ENCODE measurements at regions not wholly inside any gene's neighbourhood (a gene's known extent, or its start where the extent isn't known, plus 50 kb on each side); places are given as distances from the start of the nearest gene placed in this dataset.

- no peak for DNase-seq (ENCODE audit: low spot score)
- CTCF ChIA-PET, result no interaction called here
- H3K27ac ChIP-seq, result no peak overlapping the region
- POLR2A ChIA-PET (ENCODE audit: low non-redundant PET), result no interaction called here
- TF ChIP-seq CTCF (conservative IDR thresholded peaks at IDR 0.05; ENCODE audit: low read depth), result no peak
Observed at GRCh38 chr10:131499566-131499965, 188.0 kb upstream of the TCERG1L start.

- POLR2A ChIA-PET (ENCODE audit: low non-redundant PET), result no interaction called here
- no peak for TF ChIP-seq CTCF (conservative IDR thresholded peaks at IDR 0.05; ENCODE audit: low read depth)
- CTCF ChIA-PET, result interaction anchor here (0.6 kb wide), 1 partner anchor 225 kb away, joined by 3 read pairs; no protein-coding TSS in a partner anchor
- no peak overlapping the region for H3K27ac ChIP-seq
- DNase-seq (ENCODE audit: low spot score), result no peak
Observed at GRCh38 chr10:131500181-131500580, 188.7 kb upstream of the TCERG1L start.

- CTCF ChIA-PET, result interaction anchor here (0.6 kb wide), 1 partner anchor 226 kb away, joined by 3 read pairs; no protein-coding TSS in a partner anchor
- POLR2A ChIA-PET (ENCODE audit: low non-redundant PET), result no interaction called here
- DNase-seq (ENCODE audit: low spot score), result no peak
- no peak for TF ChIP-seq CTCF (conservative IDR thresholded peaks at IDR 0.05; ENCODE audit: low read depth)
- no peak overlapping the region for H3K27ac ChIP-seq
Observed at GRCh38 chr10:131500892-131501291, 189.4 kb upstream of the TCERG1L start.

- no peak for TF ChIP-seq CTCF (conservative IDR thresholded peaks at IDR 0.05; ENCODE audit: low read depth)
- H3K27ac ChIP-seq, result no peak overlapping the region
- no peak for DNase-seq (ENCODE audit: low spot score)
- POLR2A ChIA-PET (ENCODE audit: low non-redundant PET), result no interaction called here
- CTCF ChIA-PET, result no interaction called here
Observed at GRCh38 chr10:131503992-131504391, 192.5 kb upstream of the TCERG1L start.

- ChIA-PET POLR2A (ENCODE audit: low non-redundant PET) (no interaction called here), CTCF (no interaction called here)
- no peak overlapping the region for H3K27ac ChIP-seq
- no peak for TF ChIP-seq CTCF (conservative IDR thresholded peaks at IDR 0.05; ENCODE audit: low read depth)
- no peak for DNase-seq (ENCODE audit: low spot score)
Observed at GRCh38 chr10:131511391-131511790, 199.9 kb upstream of the TCERG1L start.

- CTCF ChIA-PET, result no interaction called here
- H3K27ac ChIP-seq, result no peak overlapping the region
- POLR2A ChIA-PET (ENCODE audit: low non-redundant PET), result no interaction called here
- no peak for DNase-seq (ENCODE audit: low spot score)
- no peak for TF ChIP-seq CTCF (conservative IDR thresholded peaks at IDR 0.05; ENCODE audit: low read depth)
Observed at GRCh38 chr10:131512852-131513251, 201.3 kb upstream of the TCERG1L start.

GRCh38 chr10:131513445-131513844, 201.9 kb upstream of the TCERG1L start:
- H3K27ac ChIP-seq, result no peak overlapping the region
- DNase-seq (ENCODE audit: low spot score), result no peak
- POLR2A ChIA-PET (ENCODE audit: low non-redundant PET), result no interaction called here
- CTCF ChIA-PET, result no interaction called here
- no peak for TF ChIP-seq CTCF (conservative IDR thresholded peaks at IDR 0.05; ENCODE audit: low read depth)
